IMR-90 (cell line): ENCODE measurements at regions not wholly inside any gene's neighbourhood (a gene's known extent, or its start where the extent isn't known, plus 50 kb on each side); places are given as distances from the start of the nearest gene placed in this dataset.

Experiments
- ATAC-seq: fragments of 200-7000 bp; cut with Tn5 transposase; 2 replicates; pipeline ENCODE4 v1.9.1; 2020; ENCODE audit warnings: low read depth, mild to moderate bottlenecking, moderate library complexity
- BruUV-seq: library from RNA; stranded (reverse); fragments of 400-500 nt; replicated peaks from 2 replicates; lab custom pipeline; 2021; lab: Mats Ljungman, UMichigan
- CTCF ChIA-PET: fragments of 300-600 bp; formaldehyde crosslinking; extraction: SDS; loops from one replicate; lab custom pipeline; 2021; ENCODE audit warnings: antibody characterized with exemption; lab: Yijun Ruan, JAX
- POLR2A ChIA-PET: fragments of 300-600 bp; sonication (Branson Sonifier 250); formaldehyde crosslinking; loops from one replicate; lab custom pipeline; 2022; ENCODE audit warnings: antibody characterized with exemption; ENCODE audit not compliant: unreplicated experiment; lab: Charles Lee
- DNase-seq: peaks from one replicate; pipeline ENCODE4 v3.0.0; 2013
- H2AFZ ChIP-seq: replicated peaks from 2 replicates; pipeline ENCODE3; 2013; ENCODE audit warnings: low read length, mild to moderate bottlenecking; ENCODE audit not compliant: poor library complexity
- H2AK5ac ChIP-seq: 2 replicates; pipeline ENCODE4 v1.6.1; 2013; ENCODE audit warnings: low read depth, low read length, inconsistent platforms
- H2AK9ac ChIP-seq: replicated peaks from 2 replicates; pipeline ENCODE3; 2013; ENCODE audit warnings: mild to moderate bottlenecking, low read depth, low read length, moderate library complexity; ENCODE audit not compliant: poor library complexity
- H2BK120ac ChIP-seq: 2 replicates; pipeline ENCODE4 v1.6.1; 2013; ENCODE audit warnings: low read depth, low read length, inconsistent platforms
- H2BK15ac ChIP-seq: 3 replicates; pipeline ENCODE4 v1.6.1; 2013; ENCODE audit warnings: low read depth, low read length, inconsistent platforms
- H2BK20ac ChIP-seq: 2 replicates; pipeline ENCODE4 v1.6.1; 2013; ENCODE audit warnings: low read depth, mild to moderate bottlenecking, inconsistent platforms, low read length, moderate library complexity
- H2BK5ac ChIP-seq: 2 replicates; pipeline ENCODE4 v1.6.1; 2013; ENCODE audit warnings: mild to moderate bottlenecking, low read depth, low read length, inconsistent platforms; ENCODE audit not compliant: poor library complexity, severe bottlenecking
- H3K14ac ChIP-seq: replicated peaks from 2 replicates; pipeline ENCODE4 v1.6.1; 2013; ENCODE audit warnings: low read depth, low read length, inconsistent platforms
- H3K18ac ChIP-seq: 2 replicates; pipeline ENCODE4 v1.6.1; 2013; ENCODE audit warnings: low read depth, low read length, control low read depth
- H3K23ac ChIP-seq: 2 replicates; pipeline ENCODE4 v1.6.1; 2013; ENCODE audit warnings: low read depth, low read length, inconsistent platforms
- H3K27ac ChIP-seq: 2 replicates; pipeline ENCODE4 v1.5.1; 2013; ENCODE audit warnings: mild to moderate bottlenecking, control low read depth, low read length; ENCODE audit not compliant: insufficient read depth
- H3K27me3 ChIP-seq: 2 replicates; pipeline ENCODE4 v1.6.1; 2013; ENCODE audit warnings: low read length; ENCODE audit not compliant: control insufficient read depth, insufficient read depth
- H3K36me3 ChIP-seq: 2 replicates; pipeline ENCODE4 v1.6.1; 2013; ENCODE audit warnings: low read length, mixed read lengths; ENCODE audit not compliant: control insufficient read depth, insufficient read depth
- H3K4ac ChIP-seq: 2 replicates; pipeline ENCODE4 v1.6.1; 2013; ENCODE audit warnings: low read depth, low read length, inconsistent platforms
- H3K4me1 ChIP-seq: 2 replicates; pipeline ENCODE4 v1.6.1; 2013; ENCODE audit warnings: low read length, mixed read lengths; ENCODE audit not compliant: control insufficient read depth, insufficient read depth
- H3K4me2 ChIP-seq: 2 replicates; pipeline ENCODE4 v1.6.1; 2013; ENCODE audit warnings: low read depth, mild to moderate bottlenecking, control low read depth, low read length, moderate library complexity
- H3K4me3 ChIP-seq: 2 replicates; pipeline ENCODE4 v1.5.1; 2013; ENCODE audit warnings: low read depth, mild to moderate bottlenecking, control low read depth, low read length, moderate library complexity; ENCODE audit not compliant: insufficient read depth
- H3K56ac ChIP-seq: 2 replicates; pipeline ENCODE4 v1.6.1; 2013; ENCODE audit warnings: low read length, inconsistent platforms; ENCODE audit not compliant: insufficient read depth; ENCODE audit errors: extremely low read depth
- H3K79me1 ChIP-seq, 2 experiments: 2 replicates each; pipeline ENCODE4 v1.6.1; 2013; ENCODE audit warnings: low read length in 2 of 2, inconsistent platforms in 1 of 2, low read depth in 1 of 2
- H3K9ac ChIP-seq: 2 replicates; pipeline ENCODE4 v1.6.1; 2013; ENCODE audit warnings: low read depth, low read length, control low read depth
- H3K9me1 ChIP-seq: 2 replicates; pipeline ENCODE4 v1.6.1; 2013; ENCODE audit warnings: low read length, inconsistent platforms; ENCODE audit not compliant: insufficient read depth
- H3K9me3 ChIP-seq: 2 replicates; pipeline ENCODE4 v1.6.1; 2013; ENCODE audit warnings: low read length; ENCODE audit not compliant: control insufficient read depth, insufficient read depth
- H4K20me1 ChIP-seq: 2 replicates; pipeline ENCODE4 v1.6.1; 2013; ENCODE audit warnings: low read length, inconsistent platforms; ENCODE audit not compliant: insufficient read depth
- H4K5ac ChIP-seq: 2 replicates; pipeline ENCODE4 v1.6.1; 2013; ENCODE audit warnings: mild to moderate bottlenecking, low read depth, low read length, control low read depth
- H4K8ac ChIP-seq, 2 experiments: 2 replicates each; pipeline ENCODE4 v1.6.1; 2013; ENCODE audit warnings: low read depth in 2 of 2, low read length in 2 of 2, control low read depth in 1 of 2, inconsistent platforms in 1 of 2
- H4K91ac ChIP-seq: 2 replicates; pipeline ENCODE4 v1.6.1; 2013; ENCODE audit warnings: low read depth, low read length, inconsistent platforms; ENCODE audit not compliant: insufficient read depth
- CHD1 ChIP-seq: IDR thresholded peaks from 2 replicates; pipeline ENCODE4 v1.6.1; 2012; ENCODE audit warnings: low read depth, low read length, improper control_type of control experiment
- FOS ChIP-seq: fragments of 150-350 bp; IDR thresholded peaks from 2 replicates; pipeline ENCODE4 v1.6.1; 2016; ENCODE audit warnings: low read depth, low read length
- MAFK ChIP-seq: IDR thresholded peaks from 2 replicates; pipeline ENCODE4 v1.6.1; 2012; ENCODE audit warnings: low read depth, low read length, improper control_type of control experiment
- MAZ ChIP-seq: IDR thresholded peaks from 2 replicates; pipeline ENCODE4 v1.6.1; 2012; ENCODE audit warnings: low read depth, mild to moderate bottlenecking, low read length, improper control_type of control experiment, moderate library complexity, borderline replicate concordance
- NFE2L2 ChIP-seq: fragments of 150-350 bp; IDR thresholded peaks from 2 replicates; pipeline ENCODE4 v1.6.1; 2016; ENCODE audit warnings: low read depth, mild to moderate bottlenecking, low read length
- POLR2A ChIP-seq: IDR thresholded peaks from 2 replicates; pipeline ENCODE4 v1.6.1; 2012; ENCODE audit warnings: mild to moderate bottlenecking, low read depth, low read length
- RAD21 ChIP-seq: IDR thresholded peaks from 2 replicates; pipeline ENCODE4 v1.6.1; 2012; ENCODE audit warnings: low read length, improper control_type of control experiment
- RFX5 ChIP-seq: IDR thresholded peaks from 2 replicates; pipeline ENCODE4 v1.8.0; 2012; ENCODE audit warnings: low read depth, mild to moderate bottlenecking, low read length, moderate library complexity
- SMC3 ChIP-seq: fragments of 150-350 bp; IDR thresholded peaks from 2 replicates; pipeline ENCODE4 v1.6.1; 2016; ENCODE audit warnings: low read depth, mild to moderate bottlenecking, antibody characterized with exemption, low read length, moderate library complexity
- WGBS, 2 experiments: methylation state at CpG; one replicate each; pipeline versions ENCODE4 v1.1.5 to v1.1.7; 2013; ENCODE audit warnings: missing lambda C conversion rate in 2 of 2; ENCODE audit not compliant: insufficient read length in 1 of 2; ENCODE audit errors: extremely low coverage in 2 of 2; 5-methylcytosine and 5-hydroxymethylcytosine counted together
- dilution Hi-C: fragments of 300-500 bp; cut with HindIII; formaldehyde crosslinking; loops from one replicate; pipeline ENCODE4 v1.14.3; 2018; ENCODE audit warnings: low sequenced_read_pairs; ENCODE audit not compliant: unreplicated experiment
- in situ Hi-C: fragments of 300-500 bp; cut with MboI; formaldehyde crosslinking; loops from 3 replicates; pipeline ENCODE4 v1.14.3; 2019; ENCODE audit warnings: low sequenced_read_pairs, inconsistent platforms, mixed read lengths
- intact Hi-C: fragments of 100-400 bp; cut with micrococcal nuclease; formaldehyde crosslinking; loops from 2 replicates; pipeline ENCODE4 v1.10.0; 2022
- TF ChIP-seq, protein P1 (sequence below): conservative IDR thresholded peaks from 2 replicates; pipeline ENCODE4 v1.5.1; 2012; ENCODE audit warnings: mild to moderate bottlenecking, low read depth, low read length, improper control_type of control experiment

DNA sequence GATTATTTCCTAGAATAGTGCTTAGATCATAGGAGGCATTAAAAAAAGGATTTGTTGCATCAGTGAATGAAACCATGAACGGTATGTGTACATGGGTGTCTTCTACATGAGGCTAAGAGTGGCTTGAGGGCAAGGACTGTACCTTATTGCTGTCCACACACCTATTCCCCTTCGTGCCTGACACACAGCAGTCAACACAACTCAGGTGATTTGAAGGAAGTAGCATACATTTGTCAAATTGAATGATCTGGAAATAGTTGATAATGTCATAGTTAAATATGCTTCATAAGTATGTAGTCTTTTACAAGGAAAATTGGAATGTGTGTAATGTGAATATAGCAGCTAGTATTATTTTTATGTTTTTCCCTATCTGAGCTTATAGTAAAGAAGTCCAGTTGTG lies 189.0 kb upstream of the DAB1 start:
- intact Hi-C loops (no loop called here), in situ Hi-C loops (no loop called here), dilution Hi-C loops (no loop called here)
- BruUV-seq = no TSS peak
- WGBS, 2 experiments = no CpG with 5 or more reads among the region's 2 CpGs
- Histone ChIP-seq H3K18ac (no peak overlapping the region), H2BK5ac (no peak overlapping the region), H4K5ac (no peak overlapping the region), H2AK5ac (no peak overlapping the region), H2AK9ac (no peak overlapping the region), H3K27me3 (no peaks in the 10 kb centered on the region), H3K36me3 (no peaks in the 10 kb centered on the region), H3K79me1 (no peaks in the 10 kb centered on the region), H3K27ac (no peak overlapping the region), H3K9me3 (no peaks in the 10 kb centered on the region), H2BK15ac (no peak overlapping the region), H3K9ac (no peak overlapping the region), H3K23ac (no peak overlapping the region), H3K4ac (no peak overlapping the region), H3K9me1 (no peaks in the 10 kb centered on the region), H2BK120ac (no peak overlapping the region), H3K14ac (no peak overlapping the region), H4K91ac (no peak overlapping the region), H3K56ac (no peak overlapping the region), H3K4me1 (no peaks in the 10 kb centered on the region), H2AFZ (no peak overlapping the region), H3K4me2 (no peak overlapping the region), H4K20me1 (no peaks in the 10 kb centered on the region), H4K8ac (no peak overlapping the region), H3K4me3 (no peak overlapping the region), H2BK20ac (no peak overlapping the region)
- ATAC-seq (no peak), DNase-seq (no peak)
- TF ChIP-seq MAFK (no peak), RAD21 (no peak), FOS (no peak), MAZ (no peak), POLR2A (no peak), RFX5 (no peak), CHD1 (no peak), SMC3 (no peak), NFE2L2 (no peak)
- TF ChIP-seq, protein P1, sequence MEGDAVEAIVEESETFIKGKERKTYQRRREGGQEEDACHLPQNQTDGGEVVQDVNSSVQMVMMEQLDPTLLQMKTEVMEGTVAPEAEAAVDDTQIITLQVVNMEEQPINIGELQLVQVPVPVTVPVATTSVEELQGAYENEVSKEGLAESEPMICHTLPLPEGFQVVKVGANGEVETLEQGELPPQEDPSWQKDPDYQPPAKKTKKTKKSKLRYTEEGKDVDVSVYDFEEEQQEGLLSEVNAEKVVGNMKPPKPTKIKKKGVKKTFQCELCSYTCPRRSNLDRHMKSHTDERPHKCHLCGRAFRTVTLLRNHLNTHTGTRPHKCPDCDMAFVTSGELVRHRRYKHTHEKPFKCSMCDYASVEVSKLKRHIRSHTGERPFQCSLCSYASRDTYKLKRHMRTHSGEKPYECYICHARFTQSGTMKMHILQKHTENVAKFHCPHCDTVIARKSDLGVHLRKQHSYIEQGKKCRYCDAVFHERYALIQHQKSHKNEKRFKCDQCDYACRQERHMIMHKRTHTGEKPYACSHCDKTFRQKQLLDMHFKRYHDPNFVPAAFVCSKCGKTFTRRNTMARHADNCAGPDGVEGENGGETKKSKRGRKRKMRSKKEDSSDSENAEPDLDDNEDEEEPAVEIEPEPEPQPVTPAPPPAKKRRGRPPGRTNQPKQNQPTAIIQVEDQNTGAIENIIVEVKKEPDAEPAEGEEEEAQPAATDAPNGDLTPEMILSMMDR = no peak
- POLR2A ChIA-PET = interaction anchor here (0.5 kb wide), 1 partner anchor 8 kb away, joined by 3 read pairs; no protein-coding TSS in a partner anchor
- CTCF ChIA-PET = no interaction called here
